ENCODE measurements at regions not wholly inside any gene's neighbourhood (a gene's known extent, or its start where the extent isn't known, plus 50 kb on each side); places are given as distances from the start of the nearest gene placed in this dataset.

GRCh38 chr2:107760620-107761364 lies 65.9 kb upstream of the RGPD4 start:
- no TSS peak for BruUV-seq (replicated peaks)
- intact Hi-C loops (cut with micrococcal nuclease; ENCODE audit: unreplicated experiment) = no loop called here
- TF ChIP-seq CTCF (conservative IDR thresholded peaks at IDR 0.05; ENCODE audit: low read depth, low read length) = no peak
- TF ChIP-seq EZH2 (IDR thresholded peaks at IDR 0.05; ENCODE audit: borderline replicate concordance, low read depth, low read length, poor library complexity, severe bottlenecking) = no peak
- ChIA-PET POLR2A (ENCODE audit: low non-redundant PET) (no interaction called here), CTCF (no interaction called here)
- DNase-seq (ENCODE audit: low spot score) = no peak
- H3K27ac ChIP-seq (ENCODE audit: low read depth, low read length, poor library complexity, severe bottlenecking) = no peak overlapping the region
- H3K27me3 ChIP-seq (replicated peaks; ENCODE audit: insufficient read depth, low read depth, low read length, poor library complexity) = no peaks in the 10 kb centered on the region
- no peaks in the 10 kb centered on the region for H3K36me3 ChIP-seq (ENCODE audit: insufficient read depth, low read length, poor library complexity, severe bottlenecking)
- H3K4me1 ChIP-seq (ENCODE audit: insufficient read depth, low read length, poor library complexity, severe bottlenecking) = no peaks in the 10 kb centered on the region
- H3K9me3 ChIP-seq (ENCODE audit: low read depth, low read length, poor library complexity, severe bottlenecking) = no peaks in the 10 kb centered on the region
- no peak overlapping the region for H3K4me3 ChIP-seq (ENCODE audit: low read depth, low read length, poor library complexity, severe bottlenecking)

- CTCF ChIA-PET = no interaction called here
- no peak for TF ChIP-seq EZH2 (IDR thresholded peaks at IDR 0.05; ENCODE audit: borderline replicate concordance, low read depth, low read length, poor library complexity, severe bottlenecking)
- TF ChIP-seq CTCF (conservative IDR thresholded peaks at IDR 0.05; ENCODE audit: low read depth, low read length) = no peak
- DNase-seq (ENCODE audit: low spot score) = no peak
- Histone ChIP-seq H3K9me3 (ENCODE audit: low read depth, low read length, poor library complexity, severe bottlenecking) (no peaks in the 10 kb centered on the region), H3K27me3 (replicated peaks; ENCODE audit: insufficient read depth, low read depth, low read length, poor library complexity) (no peaks in the 10 kb centered on the region), H3K36me3 (ENCODE audit: insufficient read depth, low read length, poor library complexity, severe bottlenecking) (no peaks in the 10 kb centered on the region), H3K27ac (ENCODE audit: low read depth, low read length, poor library complexity, severe bottlenecking) (no peak overlapping the region), H3K4me3 (ENCODE audit: low read depth, low read length, poor library complexity, severe bottlenecking) (no peak overlapping the region), H3K4me1 (ENCODE audit: insufficient read depth, low read length, poor library complexity, severe bottlenecking) (no peaks in the 10 kb centered on the region)
- no TSS peak for BruUV-seq (replicated peaks)
- POLR2A ChIA-PET (ENCODE audit: low non-redundant PET) = no interaction called here
- intact Hi-C loops (cut with micrococcal nuclease; ENCODE audit: unreplicated experiment) = no loop called here
Observed at GRCh38 chr2:107772353-107772752, 54.3 kb upstream of the RGPD4 start.

- ChIA-PET POLR2A (ENCODE audit: low non-redundant PET) (no interaction called here), CTCF (no interaction called here)
- no peak for DNase-seq (ENCODE audit: low spot score)
- Histone ChIP-seq H3K36me3 (ENCODE audit: insufficient read depth, low read length, poor library complexity, severe bottlenecking) (no peaks in the 10 kb centered on the region), H3K27me3 (replicated peaks; ENCODE audit: insufficient read depth, low read depth, low read length, poor library complexity) (no peaks in the 10 kb centered on the region), H3K9me3 (ENCODE audit: low read depth, low read length, poor library complexity, severe bottlenecking) (no peaks in the 10 kb centered on the region), H3K4me3 (ENCODE audit: low read depth, low read length, poor library complexity, severe bottlenecking) (no peak overlapping the region), H3K27ac (ENCODE audit: low read depth, low read length, poor library complexity, severe bottlenecking) (no peak overlapping the region), H3K4me1 (ENCODE audit: insufficient read depth, low read length, poor library complexity, severe bottlenecking) (no peaks in the 10 kb centered on the region)
- intact Hi-C loops (cut with micrococcal nuclease; ENCODE audit: unreplicated experiment) = no loop called here
- TF ChIP-seq EZH2 (IDR thresholded peaks at IDR 0.05; ENCODE audit: borderline replicate concordance, low read depth, low read length, poor library complexity, severe bottlenecking) = no peak
- TF ChIP-seq CTCF (conservative IDR thresholded peaks at IDR 0.05; ENCODE audit: low read depth, low read length) = no peak
- no TSS peak for BruUV-seq (replicated peaks)
Observed at GRCh38 chr2:107775211-107775610, 51.5 kb upstream of the RGPD4 start.

Data from A673 (cell line).